Stromal cell of bone marrow (primary cell): ENCODE measurements at regions not wholly inside any gene's neighbourhood (a gene's known extent, or its start where the extent isn't known, plus 50 kb on each side); places are given as distances from the start of the nearest gene placed in this dataset.

ENCODE experiments used
- DNase-seq: peaks from one replicate; pipeline ENCODE4 v3.0.0-alpha.2; 2012; ENCODE audit warnings: low read depth

DNA sequence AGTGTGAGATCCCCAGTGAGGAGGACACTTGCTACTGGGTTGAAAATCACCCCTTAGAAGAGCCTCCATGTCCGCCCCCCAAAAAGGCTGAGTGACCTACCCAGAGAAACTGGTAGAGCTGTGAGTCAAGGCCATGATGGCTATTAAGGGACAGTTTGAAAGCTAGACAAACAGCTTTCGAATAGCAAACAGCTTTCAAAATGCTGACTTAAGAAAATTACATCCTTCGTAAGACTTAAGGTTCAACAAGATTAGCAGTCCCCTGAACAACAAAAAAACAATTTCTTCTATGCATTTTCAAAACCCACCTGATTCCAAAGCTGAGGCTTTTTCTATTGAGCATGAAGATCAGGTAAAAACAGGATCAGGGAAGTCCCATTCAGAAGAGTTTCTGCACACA lies 269.7 kb upstream of the SOX2 start:
- no peak for DNase-seq

DNA sequence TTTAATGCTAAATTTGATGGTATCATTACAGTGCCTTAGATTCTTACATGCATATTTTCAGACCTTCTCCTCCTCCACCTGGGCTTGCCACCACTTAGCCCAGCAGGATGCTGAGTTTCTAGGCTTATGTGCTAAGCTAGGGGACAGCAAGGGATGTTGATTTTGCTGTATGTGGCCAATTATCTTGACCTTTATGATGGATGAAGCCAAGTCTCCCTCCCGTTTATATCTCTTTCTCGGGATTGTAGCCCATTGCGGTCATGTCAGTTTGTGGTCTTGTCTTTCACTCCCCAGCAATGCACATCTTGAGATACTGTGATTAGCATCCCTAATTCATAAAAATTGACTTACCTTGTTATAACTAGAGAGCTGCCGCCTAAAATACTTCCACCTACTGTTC lies 278.7 kb upstream of the SOX2 start:
- no peak for DNase-seq

- no peak for DNase-seq
Observed at GRCh38 chr3:181431748-181432147, 280.0 kb upstream of the SOX2 start.

DNA sequence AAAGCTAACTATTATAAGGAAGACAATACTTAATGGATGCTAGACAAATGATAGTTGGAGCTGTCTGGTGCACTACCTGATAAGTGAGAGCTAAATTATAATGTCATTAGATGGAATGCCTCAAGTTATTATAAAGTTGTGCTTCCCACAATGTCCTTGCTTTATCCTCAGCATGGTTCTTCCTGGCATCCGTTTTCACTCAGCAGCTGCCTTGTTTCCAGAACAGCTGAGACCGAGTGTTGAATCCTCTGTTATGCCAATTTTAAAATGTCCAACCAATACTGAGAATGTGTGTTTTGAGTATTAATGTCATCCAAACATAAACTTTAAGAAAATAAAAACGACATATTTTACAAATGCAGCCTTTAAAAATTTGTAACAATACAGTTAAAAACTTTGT lies 286.7 kb upstream of the SOX2 start:
- no peak for DNase-seq

DNA sequence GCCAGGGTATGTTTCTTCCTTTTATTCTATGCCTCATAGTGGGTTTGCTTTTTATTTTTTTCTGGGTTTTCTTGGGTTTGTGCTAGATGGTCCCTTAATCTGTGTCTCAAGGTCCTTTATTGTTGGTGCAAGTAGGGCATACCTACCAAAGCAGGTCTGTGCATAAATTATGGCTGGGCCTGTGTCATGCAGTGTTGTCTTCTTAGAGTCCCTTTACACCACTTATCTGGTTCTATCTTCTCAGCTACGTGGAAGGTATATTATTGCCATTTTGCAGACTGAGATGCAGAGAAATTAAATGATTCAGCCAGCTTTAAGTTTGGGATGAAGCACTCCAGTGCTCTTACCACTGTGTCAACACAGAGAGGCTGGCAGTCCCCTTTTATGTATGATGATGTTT lies 293.5 kb upstream of the SOX2 start:
- no peak for DNase-seq

DNA sequence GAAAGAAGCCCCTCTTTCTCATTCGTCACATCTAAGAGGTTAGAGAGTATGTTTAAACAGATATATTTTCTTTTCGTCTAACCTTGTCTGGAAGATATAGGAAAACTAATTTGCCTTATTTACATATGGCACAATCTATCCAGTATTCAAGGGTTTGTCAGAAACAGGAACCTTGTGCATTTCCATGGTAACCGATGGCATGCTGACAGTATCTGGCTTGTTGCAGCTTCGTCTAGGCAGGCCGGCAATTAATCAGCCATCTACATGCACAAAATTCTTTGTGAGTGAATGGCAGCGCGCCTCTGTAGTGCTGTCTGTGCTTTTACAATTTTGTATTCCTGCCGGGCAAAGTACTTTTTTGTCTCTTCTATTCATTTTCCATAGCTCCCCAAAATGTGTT lies 294.0 kb upstream of the SOX2 start:
- DNase-seq: no peak

- DNase-seq: no peak
Observed at GRCh38 chr3:181410870-181411269, 300.9 kb upstream of the SOX2 start.

GRCh38 chr3:181403876-181404660 lies 307.7 kb upstream of the SOX2 start:
- no peak for DNase-seq

GRCh38 chr3:181402347-181402746 lies 309.4 kb upstream of the SOX2 start:
- no peak for DNase-seq

DNA sequence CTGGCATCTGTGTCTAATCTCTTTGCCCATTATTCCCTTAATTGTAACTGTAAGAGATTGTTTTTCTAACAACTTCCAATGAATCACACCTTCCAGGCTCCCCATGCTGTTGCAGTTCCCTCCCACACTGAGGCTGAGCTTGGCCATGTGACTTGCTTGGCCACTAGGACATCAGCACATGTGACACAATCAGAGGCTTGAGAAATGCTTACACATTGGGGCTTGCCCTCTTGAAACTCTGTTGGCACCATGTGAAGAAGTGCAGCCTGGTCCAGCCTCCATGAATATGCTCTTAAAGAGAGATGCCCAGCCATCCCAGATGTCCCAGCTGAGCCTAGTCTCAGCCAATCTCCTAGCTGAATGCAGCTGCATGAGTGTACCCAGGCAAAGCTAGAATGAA lies 326.8 kb upstream of the SOX2 start:
- no peak for DNase-seq

- no peak for DNase-seq
Observed at GRCh38 chr3:181383760-181384159, 328.0 kb upstream of the SOX2 start.

DNA sequence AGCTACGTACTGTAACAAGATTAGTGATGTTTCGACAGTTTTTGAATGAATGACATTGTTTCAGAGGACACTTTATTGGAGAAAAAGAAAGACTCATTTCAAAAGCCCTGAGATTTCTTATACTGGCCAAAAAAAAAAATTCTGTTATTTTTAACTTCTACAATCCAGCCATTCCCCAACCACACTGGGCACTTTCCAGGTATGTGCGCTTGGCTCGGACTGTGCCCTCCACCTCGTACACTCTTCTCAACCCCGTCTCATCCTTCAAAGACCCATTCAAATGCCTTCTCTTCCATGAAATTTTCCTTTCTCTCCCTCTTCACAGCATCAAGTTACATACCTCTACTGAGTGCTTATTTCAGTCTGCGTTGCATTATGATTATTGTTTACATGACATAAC lies 328.5 kb upstream of the SOX2 start:
- DNase-seq: no peak

DNA sequence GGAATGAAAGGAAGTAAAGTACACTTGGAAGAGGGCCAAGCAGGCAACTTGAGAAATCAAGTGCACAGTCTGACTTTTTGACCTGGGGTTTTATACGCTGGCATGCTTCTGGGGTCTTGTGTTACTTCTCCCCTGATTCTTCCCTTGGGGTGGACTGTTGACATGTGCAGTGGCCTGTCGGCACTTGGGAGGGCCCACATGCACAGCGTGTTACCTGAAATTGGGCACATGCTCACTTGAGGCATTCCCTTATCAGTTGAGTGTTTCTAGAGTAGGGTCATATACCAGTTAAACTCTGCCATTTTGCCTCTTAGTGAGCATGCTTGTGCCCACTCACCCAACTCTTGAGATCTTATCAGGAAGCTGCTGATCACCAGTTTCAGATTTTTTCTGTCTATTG lies 329.1 kb upstream of the SOX2 start:
- DNase-seq: no peak

GRCh38 chr3:181379278-181379677 lies 332.4 kb upstream of the SOX2 start:
- DNase-seq: no peak

DNA sequence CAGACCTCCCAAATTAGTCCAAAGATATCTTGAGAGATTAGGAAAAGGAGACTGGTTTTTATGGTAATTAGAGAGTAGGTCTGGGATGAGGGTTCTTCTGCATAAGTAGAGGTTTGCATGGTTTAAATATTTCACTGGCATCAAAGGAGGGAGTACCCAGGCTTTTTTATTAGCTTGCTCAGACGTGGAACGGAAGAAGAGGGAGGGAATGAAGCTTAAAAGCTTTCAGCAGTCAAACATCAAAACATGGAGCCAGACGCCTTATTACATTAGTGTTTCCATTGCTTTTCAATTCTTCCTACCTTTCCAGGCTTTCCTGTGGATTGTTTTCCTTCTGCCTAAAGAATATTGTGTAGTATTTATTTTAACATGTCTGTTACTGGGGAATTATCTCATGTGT lies 342.1 kb upstream of the SOX2 start:
- no peak for DNase-seq

- no peak for DNase-seq
Observed at GRCh38 chr3:181363231-181363630, 348.5 kb upstream of the SOX2 start.

- DNase-seq: no peak
Observed at GRCh38 chr3:181362378-181362777, 349.3 kb upstream of the SOX2 start.

DNA sequence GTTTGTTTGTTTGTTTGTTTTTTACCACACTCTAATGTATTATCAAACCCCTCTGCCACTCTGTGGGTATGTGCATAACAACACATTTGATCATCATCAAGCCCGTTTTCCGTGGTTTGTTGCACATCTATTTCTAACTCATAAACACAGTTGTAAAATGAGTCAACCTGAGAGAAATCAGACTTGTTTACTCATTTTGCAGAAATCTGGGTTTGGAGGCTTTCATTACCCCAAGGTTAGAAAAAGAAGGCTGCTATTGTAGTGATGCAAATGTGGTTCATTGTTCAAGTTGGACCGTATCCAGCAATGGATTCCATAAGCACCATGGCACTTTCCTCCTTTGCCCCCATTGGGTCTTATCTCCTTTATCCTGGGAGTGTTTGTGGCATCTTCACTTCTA lies 353.2 kb upstream of the SOX2 start:
- no peak for DNase-seq

DNA sequence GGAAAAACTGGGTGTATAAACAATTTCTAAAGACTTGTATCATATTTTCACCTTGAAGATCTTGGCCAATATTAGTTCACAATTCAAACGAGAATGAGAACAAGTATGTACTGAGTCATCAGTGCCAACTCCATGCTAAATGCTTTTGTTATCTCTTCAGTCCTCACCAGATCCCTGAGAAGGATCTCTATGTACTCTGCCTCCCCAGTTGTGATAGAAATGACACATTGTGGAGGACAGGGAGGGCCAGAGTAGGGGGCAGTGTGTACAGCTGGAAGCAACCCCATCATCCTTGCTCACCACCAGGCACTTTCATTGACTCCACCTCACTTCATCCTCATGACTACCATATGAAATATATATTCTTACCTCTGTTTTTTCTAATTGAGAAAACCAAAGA lies 353.7 kb upstream of the SOX2 start:
- no peak for DNase-seq

DNA sequence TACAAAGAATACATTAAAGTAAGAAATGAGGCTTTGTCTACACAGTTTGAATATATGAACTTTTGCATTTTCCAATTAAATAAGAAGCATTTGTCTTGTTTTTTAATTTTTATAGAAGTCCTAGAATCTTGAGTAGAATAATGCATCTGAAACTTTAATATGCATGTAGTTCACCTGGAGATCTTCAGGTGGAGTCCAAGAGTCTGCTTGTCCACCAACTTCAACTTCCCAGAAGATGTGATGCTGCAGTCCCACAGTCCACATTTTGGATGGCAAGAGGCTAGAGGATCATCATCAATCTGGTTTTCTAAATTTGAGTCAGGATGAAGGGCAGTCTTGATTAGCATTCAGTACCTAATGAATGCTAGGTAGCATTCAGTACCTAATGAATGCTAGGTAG lies 357.6 kb upstream of the SOX2 start:
- DNase-seq: no peak

- DNase-seq: no peak
Observed at GRCh38 chr3:181344331-181344730, 354.8 kb upstream of the DNAJC19 start.

DNA sequence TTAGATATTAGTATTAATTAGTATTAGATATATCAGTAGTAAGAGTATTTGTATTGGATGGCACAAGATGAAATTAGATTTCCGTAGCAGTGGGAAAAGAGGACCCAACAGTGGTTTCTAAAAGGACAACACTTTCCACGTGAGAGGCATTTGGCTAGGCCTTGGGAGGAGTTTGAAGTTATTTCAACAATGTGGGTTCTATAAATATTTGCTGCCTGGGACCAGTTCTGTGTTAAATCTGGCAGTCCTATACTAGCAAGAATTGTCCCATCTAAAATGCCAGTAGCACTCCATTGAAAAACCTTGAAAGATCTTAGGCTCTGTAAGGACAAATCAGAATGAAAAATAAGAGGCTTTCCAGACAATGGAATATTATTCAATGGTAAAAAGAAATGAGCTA lies 347.1 kb upstream of the DNAJC19 start:
- no peak for DNase-seq

GRCh38 chr3:181333394-181333793 lies 343.9 kb upstream of the DNAJC19 start:
- no peak for DNase-seq

DNA sequence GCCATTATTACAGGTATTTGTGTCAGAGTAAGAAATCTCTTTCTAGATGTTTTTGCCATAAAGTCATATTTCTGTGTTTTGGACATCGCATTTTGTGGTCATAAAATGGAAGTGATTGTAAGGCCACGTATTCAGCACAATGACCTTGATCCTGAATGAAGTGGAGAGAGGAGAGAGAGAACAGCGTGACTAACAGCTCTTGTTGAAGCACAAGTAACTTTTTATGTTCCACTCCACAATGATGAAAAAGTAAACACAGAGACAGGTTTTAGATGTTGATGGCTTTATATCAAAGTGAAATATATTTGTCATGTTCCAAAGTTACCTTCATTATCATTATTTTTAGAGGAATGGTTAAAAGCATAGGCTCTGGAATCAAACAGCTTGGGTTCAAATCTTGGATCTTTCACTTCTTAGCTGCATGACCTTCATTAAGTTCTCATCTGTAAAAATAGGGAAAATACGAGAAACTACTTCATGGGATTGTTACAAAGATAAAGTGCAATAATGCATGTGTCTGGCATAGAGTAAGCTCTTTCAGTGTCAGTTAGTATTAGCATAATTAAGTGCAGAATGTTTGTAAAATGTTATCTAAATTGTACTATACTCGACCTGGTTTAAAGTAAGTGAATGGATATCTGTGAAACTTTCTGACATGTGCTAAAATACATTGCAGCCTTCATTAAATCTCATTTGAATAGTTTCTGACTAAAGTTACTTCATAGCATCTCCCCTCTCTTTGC lies 341.5 kb upstream of the DNAJC19 start:
- no peak for DNase-seq
